ENCODE measurements at regions not wholly inside any gene's neighbourhood (a gene's known extent, or its start where the extent isn't known, plus 50 kb on each side); places are given as distances from the start of the nearest gene placed in this dataset.
"Not testable (repeated sequence)": the region's sequence is repeated elsewhere in the genome, so short reads cannot be mapped to it uniquely, and the experiment has no call there.

GRCh38 chr19:27815985-27816384 lies 1397.0 kb downstream of the UQCRFS1 start:
- TF ChIP-seq POLR2AphosphoS5 (IDR thresholded peaks at IDR 0.05; ENCODE audit: insufficient read depth in 1 of 2, low read depth in 1 of 2) (no peak), POLR2A (IDR thresholded peaks at IDR 0.05) (no peak), CTCF (IDR thresholded peaks at IDR 0.05) (no peak)
- Histone ChIP-seq H3K36me3 (no peaks in the 10 kb centered on the region), H3K4me3 (no peak overlapping the region), H3K4me1 (no peaks in the 10 kb centered on the region), H3K9me3 (no peaks in the 10 kb centered on the region), H3K27me3 (no peaks in the 10 kb centered on the region), H3K27ac (no peak overlapping the region)
- no peak for DNase-seq (ENCODE audit: extremely low spot score in 2 of 2)
- intact Hi-C loops (cut with DNase I) = no loop called here

GRCh38 chr19:27814834-27815233 lies 1398.1 kb downstream of the UQCRFS1 start:
- H3K9me3 ChIP-seq; H3K36me3 ChIP-seq; H3K27ac ChIP-seq; H3K4me1 ChIP-seq; H3K27me3 ChIP-seq; H3K4me3 ChIP-seq; DNase-seq (ENCODE audit: extremely low spot score in 2 of 2); intact Hi-C loops (cut with DNase I): not testable (repeated sequence)

- intact Hi-C loops (cut with DNase I); DNase-seq (ENCODE audit: extremely low spot score in 2 of 2): not testable (repeated sequence)
Observed at GRCh38 chr19:27814274-27814673, 1398.7 kb downstream of the UQCRFS1 start.

GRCh38 chr19:27806471-27807070 lies 1406.4 kb downstream of the UQCRFS1 start:
- Histone ChIP-seq H3K27me3 (no peaks in the 10 kb centered on the region), H3K4me3 (no peak overlapping the region), H3K36me3 (no peaks in the 10 kb centered on the region), H3K9me3 (no peaks in the 10 kb centered on the region), H3K27ac (no peak overlapping the region), H3K4me1 (no peaks in the 10 kb centered on the region)
- intact Hi-C loops (cut with DNase I) = no loop called here
- no peak for TF ChIP-seq POLR2A (IDR thresholded peaks at IDR 0.05)
- no peak for TF ChIP-seq POLR2AphosphoS5 (IDR thresholded peaks at IDR 0.05; ENCODE audit: insufficient read depth in 1 of 2, low read depth in 1 of 2)
- TF ChIP-seq CTCF (IDR thresholded peaks at IDR 0.05) = no peak
- no peak for DNase-seq (ENCODE audit: extremely low spot score in 2 of 2)

More at GRCh38 chr19:27814274-27814673, 1398.7 kb downstream of the UQCRFS1 start:
- H3K27me3 ChIP-seq, H3K4me1 ChIP-seq, H3K9me3 ChIP-seq, H3K36me3 ChIP-seq, H3K4me3 ChIP-seq, H3K27ac ChIP-seq: not testable (repeated sequence)

- intact Hi-C loops (cut with DNase I) = no loop called here
Observed at GRCh38 chr19:27805848-27806247, 1407.1 kb downstream of the UQCRFS1 start.

GRCh38 chr19:27802293-27802692 lies 1410.7 kb downstream of the UQCRFS1 start:
- DNase-seq (ENCODE audit: extremely low spot score in 2 of 2); H3K27ac ChIP-seq; H3K9me3 ChIP-seq; H3K4me3 ChIP-seq; H3K27me3 ChIP-seq; H3K36me3 ChIP-seq; intact Hi-C loops (cut with DNase I); H3K4me1 ChIP-seq: not testable (repeated sequence)

More at GRCh38 chr19:27805848-27806247, 1407.1 kb downstream of the UQCRFS1 start:
- H3K27me3 ChIP-seq = no peaks in the 10 kb centered on the region
- H3K9me3 ChIP-seq = no peaks in the 10 kb centered on the region
- no peaks in the 10 kb centered on the region for H3K36me3 ChIP-seq
- H3K4me1 ChIP-seq = no peaks in the 10 kb centered on the region
- DNase-seq (ENCODE audit: extremely low spot score in 2 of 2) = no peak
- no peak overlapping the region for H3K27ac ChIP-seq
- TF ChIP-seq POLR2AphosphoS5 (IDR thresholded peaks at IDR 0.05; ENCODE audit: insufficient read depth in 1 of 2, low read depth in 1 of 2) (no peak), POLR2A (IDR thresholded peaks at IDR 0.05) (no peak), CTCF (IDR thresholded peaks at IDR 0.05) (no peak)
- no peak overlapping the region for H3K4me3 ChIP-seq

- no peak for DNase-seq (ENCODE audit: extremely low spot score in 2 of 2)
- H3K4me1 ChIP-seq = peaks cover 29% of the 10 kb centered on the region
- H3K4me3 ChIP-seq = no peak overlapping the region
- H3K9me3 ChIP-seq = no peaks in the 10 kb centered on the region
- intact Hi-C loops (cut with DNase I) = no loop called here
- TF ChIP-seq POLR2AphosphoS5 (IDR thresholded peaks at IDR 0.05; ENCODE audit: insufficient read depth in 1 of 2, low read depth in 1 of 2) (no peak), CTCF (IDR thresholded peaks at IDR 0.05) (no peak), POLR2A (IDR thresholded peaks at IDR 0.05) (no peak)
- no peaks in the 10 kb centered on the region for H3K27me3 ChIP-seq
- no peak overlapping the region for H3K27ac ChIP-seq
- H3K36me3 ChIP-seq = no peaks in the 10 kb centered on the region
Observed at GRCh38 chr19:27796540-27796939, 1416.4 kb downstream of the UQCRFS1 start.

All from vagina (tissue), 2 donors.